IMR-90 (cell line): ENCODE measurements at regions not wholly inside any gene's neighbourhood (a gene's known extent, or its start where the extent isn't known, plus 50 kb on each side); places are given as distances from the start of the nearest gene placed in this dataset.
"Not testable (repeated sequence)": the region's sequence is repeated elsewhere in the genome, so short reads cannot be mapped to it uniquely, and the experiment has no call there.

Experiments
- MXI1 ChIP-seq: IDR thresholded peaks from 2 replicates; pipeline ENCODE4 v1.6.1; 2012; ENCODE audit warnings: low read depth, mild to moderate bottlenecking, low read length, moderate library complexity, borderline replicate concordance
- TF ChIP-seq, protein P1 (sequence below): conservative IDR thresholded peaks from 2 replicates; pipeline ENCODE4 v1.5.1; 2012; ENCODE audit warnings: mild to moderate bottlenecking, low read depth, low read length, improper control_type of control experiment

DNA sequence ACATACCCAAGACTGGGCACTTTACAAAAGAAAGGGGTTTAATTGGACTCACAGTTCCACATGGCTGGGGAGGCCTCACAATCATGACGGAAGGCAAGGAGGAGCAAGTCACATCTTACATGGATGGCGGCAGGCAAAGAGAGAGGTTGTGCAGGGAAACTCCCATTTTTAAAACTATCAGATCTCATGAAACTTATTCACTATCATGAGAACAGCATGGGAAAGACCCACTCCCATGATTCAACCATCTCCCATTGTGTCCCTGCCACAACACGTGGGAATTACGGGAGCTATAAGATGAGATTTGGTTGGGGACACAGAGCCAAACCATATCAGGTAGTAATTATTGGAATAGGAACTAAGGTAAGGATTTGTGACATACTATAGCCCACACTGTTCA, 101.6 kb upstream of the ADTRP start:
- TF ChIP-seq, protein P1, sequence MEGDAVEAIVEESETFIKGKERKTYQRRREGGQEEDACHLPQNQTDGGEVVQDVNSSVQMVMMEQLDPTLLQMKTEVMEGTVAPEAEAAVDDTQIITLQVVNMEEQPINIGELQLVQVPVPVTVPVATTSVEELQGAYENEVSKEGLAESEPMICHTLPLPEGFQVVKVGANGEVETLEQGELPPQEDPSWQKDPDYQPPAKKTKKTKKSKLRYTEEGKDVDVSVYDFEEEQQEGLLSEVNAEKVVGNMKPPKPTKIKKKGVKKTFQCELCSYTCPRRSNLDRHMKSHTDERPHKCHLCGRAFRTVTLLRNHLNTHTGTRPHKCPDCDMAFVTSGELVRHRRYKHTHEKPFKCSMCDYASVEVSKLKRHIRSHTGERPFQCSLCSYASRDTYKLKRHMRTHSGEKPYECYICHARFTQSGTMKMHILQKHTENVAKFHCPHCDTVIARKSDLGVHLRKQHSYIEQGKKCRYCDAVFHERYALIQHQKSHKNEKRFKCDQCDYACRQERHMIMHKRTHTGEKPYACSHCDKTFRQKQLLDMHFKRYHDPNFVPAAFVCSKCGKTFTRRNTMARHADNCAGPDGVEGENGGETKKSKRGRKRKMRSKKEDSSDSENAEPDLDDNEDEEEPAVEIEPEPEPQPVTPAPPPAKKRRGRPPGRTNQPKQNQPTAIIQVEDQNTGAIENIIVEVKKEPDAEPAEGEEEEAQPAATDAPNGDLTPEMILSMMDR, result not testable (repeated sequence)
- not testable (repeated sequence) for TF ChIP-seq MXI1
